ENCODE measurements at regions not wholly inside any gene's neighbourhood (a gene's known extent, or its start where the extent isn't known, plus 50 kb on each side); places are given as distances from the start of the nearest gene placed in this dataset.

GRCh38 chr11:23851216-23851615 is 645.6 kb upstream of the LUZP2 start:
- no peak for ATAC-seq

GRCh38 chr11:23856654-23857053 is 640.2 kb upstream of the LUZP2 start:
- TF ChIP-seq ISL1 (CRISPR knock-in tag; IDR thresholded peaks at IDR 0.05) (peak; percentile 67), TSHZ2 (CRISPR knock-in tag; IDR thresholded peaks at IDR 0.05) (no peak), TCF4 (CRISPR knock-in tag; IDR thresholded peaks at IDR 0.05; ENCODE audit: borderline replicate concordance) (peak; percentile 42; the same call in 1 of the 2 replicates)
- no peak for ATAC-seq

More at GRCh38 chr11:23851216-23851615, 645.6 kb upstream of the LUZP2 start:
- TF ChIP-seq ZNF8 (CRISPR knock-in tag; IDR thresholded peaks at IDR 0.05), result no peak
- no peak for TF ChIP-seq CSRNP3 (CRISPR knock-in tag; IDR thresholded peaks at IDR 0.05)
- TF ChIP-seq ISL1 (CRISPR knock-in tag; IDR thresholded peaks at IDR 0.05), result no peak
- no peak for TF ChIP-seq TCF4 (CRISPR knock-in tag; IDR thresholded peaks at IDR 0.05; ENCODE audit: borderline replicate concordance)
- no peak for TF ChIP-seq ZNF70 (CRISPR knock-in tag; IDR thresholded peaks at IDR 0.05)
- no peak for TF ChIP-seq SNAI2 (CRISPR knock-in tag; IDR thresholded peaks at IDR 0.05)
- TF ChIP-seq ZC3H10 (CRISPR knock-in tag; IDR thresholded peaks at IDR 0.05), result no peak
- TF ChIP-seq RARB (CRISPR knock-in tag; IDR thresholded peaks at IDR 0.05), result no peak
- TF ChIP-seq PATZ1 (CRISPR knock-in tag; IDR thresholded peaks at IDR 0.05; ENCODE audit: borderline replicate concordance), result no peak
- no peak for TF ChIP-seq ZFP3 (CRISPR knock-in tag; IDR thresholded peaks at IDR 0.05)
- TF ChIP-seq CSDC2 (CRISPR knock-in tag; IDR thresholded peaks at IDR 0.05), result no peak
- no peak for TF ChIP-seq ARNTL (CRISPR knock-in tag; IDR thresholded peaks at IDR 0.05; ENCODE audit: borderline replicate concordance, low read depth)
- no peak for TF ChIP-seq TOX (CRISPR knock-in tag; IDR thresholded peaks at IDR 0.05; ENCODE audit: borderline replicate concordance)
- no peak for TF ChIP-seq CREB5 (CRISPR knock-in tag; IDR thresholded peaks at IDR 0.05; ENCODE audit: low read depth)
- no peak for TF ChIP-seq BACH2 (CRISPR knock-in tag; IDR thresholded peaks at IDR 0.05; ENCODE audit: borderline replicate concordance)
- TF ChIP-seq ZFP30 (CRISPR knock-in tag; IDR thresholded peaks at IDR 0.05), result no peak

GRCh38 chr11:23859087-23859486 is 637.8 kb upstream of the LUZP2 start:
- ATAC-seq, result no peak
- TF ChIP-seq ZC3H10 (CRISPR knock-in tag; IDR thresholded peaks at IDR 0.05) (no peak), PATZ1 (CRISPR knock-in tag; IDR thresholded peaks at IDR 0.05; ENCODE audit: borderline replicate concordance) (no peak), ESRRG (CRISPR knock-in tag; IDR thresholded peaks at IDR 0.05) (no peak), ISL1 (CRISPR knock-in tag; IDR thresholded peaks at IDR 0.05) (no peak), SNAI2 (CRISPR knock-in tag; IDR thresholded peaks at IDR 0.05) (no peak), ZFP30 (CRISPR knock-in tag; IDR thresholded peaks at IDR 0.05) (no peak), TOX (CRISPR knock-in tag; IDR thresholded peaks at IDR 0.05; ENCODE audit: borderline replicate concordance) (no peak), ARNTL (CRISPR knock-in tag; IDR thresholded peaks at IDR 0.05; ENCODE audit: borderline replicate concordance, low read depth) (no peak), CREB5 (CRISPR knock-in tag; IDR thresholded peaks at IDR 0.05; ENCODE audit: low read depth) (no peak), ZNF70 (CRISPR knock-in tag; IDR thresholded peaks at IDR 0.05) (no peak), OSR1 (CRISPR knock-in tag; IDR thresholded peaks at IDR 0.05) (no peak)
